HepG2 (cell line): ENCODE measurements at regions not wholly inside any gene's neighbourhood (a gene's known extent, or its start where the extent isn't known, plus 50 kb on each side); places are given as distances from the start of the nearest gene placed in this dataset.

Source experiments
- ATAC-seq: fragments of 200-7000 bp; cut with Tn5 transposase; 3 replicates; pipeline ENCODE4 v1.9.1; 2020; ENCODE audit warnings: mild to moderate bottlenecking, moderate library complexity
- BruUV-seq: library from RNA; stranded (reverse); fragments of 400-500 nt; replicated peaks from 2 replicates; lab custom pipeline; 2021; lab: Mats Ljungman, UMichigan
- CTCF ChIA-PET: fragments of 300-600 bp; formaldehyde crosslinking; extraction: SDS; loops from one replicate; lab custom pipeline; 2021; ENCODE audit warnings: low total read pairs, inconsistent platforms, low intra/inter-chr PET ratio; lab: Yijun Ruan, JAX
- POLR2A ChIA-PET: fragments of 350-600 bp; sonication (Branson Sonifier 250); formaldehyde crosslinking; loops from one replicate; lab custom pipeline; 2020; ENCODE audit warnings: antibody characterized with exemption, inconsistent platforms; lab: Yijun Ruan, JAX
- DNase-seq: peaks from one replicate; pipeline ENCODE4 v3.0.0-alpha.2; 2015; ENCODE audit warnings: low spot score
- FAIRE-seq: peaks from 3 replicates; lab custom pipeline; 2011; peaks lifted over from hg19 to GRCh38; lab: Jason Lieb, UNC
- H2AFZ ChIP-seq: one replicate; pipeline ENCODE4 v1.6.1; 2011; ENCODE audit warnings: low read length, inconsistent platforms
- H3K27ac ChIP-seq: fragments of 300-600 bp; 3 replicates; pipeline ENCODE4 v1.8.0; 2011; ENCODE audit warnings: mixed run types, mild to moderate bottlenecking, mixed read lengths, low read length, inconsistent platforms; ENCODE audit not compliant: insufficient read depth; ENCODE audit errors: extremely low read length
- H3K27me3 ChIP-seq, 2 experiments: fragments of 200-600 bp in 1 of 2; 2 replicates in 1 of 2; 3 replicates in 1 of 2; pipeline versions ENCODE4 v1.6.0 to v1.8.0; 2011; ENCODE audit warnings: low read length in 2 of 2, mild to moderate bottlenecking in 2 of 2, moderate library complexity in 2 of 2, inconsistent platforms in 1 of 2; ENCODE audit not compliant: insufficient read depth in 2 of 2, control insufficient read depth in 1 of 2
- H3K36me3 ChIP-seq, 2 experiments: fragments of 200-600 bp in 1 of 2; replicated peaks in 1 of 2; 2 replicates in 1 of 2; 3 replicates in 1 of 2; pipeline versions ENCODE4 v1.5.1 to v1.8.0; 2011; ENCODE audit warnings: low read length in 2 of 2, inconsistent platforms in 1 of 2; ENCODE audit not compliant: insufficient read depth in 2 of 2, control insufficient read depth in 1 of 2
- H3K4me1 ChIP-seq: 2 replicates; pipeline ENCODE4 v1.5.1; 2012; ENCODE audit warnings: low read length, inconsistent platforms; ENCODE audit not compliant: insufficient read depth
- H3K4me2 ChIP-seq: 2 replicates; pipeline ENCODE4 v1.6.0; 2011; ENCODE audit warnings: low read depth, low read length, inconsistent platforms
- H3K4me3 ChIP-seq, 3 experiments: fragments of 200-600 bp in 1 of 3; sonication (generic), shearing (Covaris generic) in 1 of 3; replicated peaks in 1 of 3; 2 replicates each; pipeline ENCODE4 v1.5.1; 2011 to 2016; ENCODE audit warnings: low read length in 3 of 3, inconsistent platforms in 2 of 3, low read depth in 2 of 3, mild to moderate bottlenecking in 2 of 3, control low read depth in 1 of 3, mixed read lengths in 1 of 3; ENCODE audit not compliant: insufficient read depth in 1 of 3
- H3K79me2 ChIP-seq: one replicate; pipeline ENCODE4 v1.6.1; 2011; ENCODE audit warnings: low read length, inconsistent platforms; ENCODE audit not compliant: insufficient read depth
- H3K9ac ChIP-seq: 2 replicates; pipeline ENCODE4 v1.6.0; 2011; ENCODE audit warnings: mild to moderate bottlenecking, low read depth, low read length, inconsistent platforms; ENCODE audit not compliant: insufficient read depth
- H3K9me3 ChIP-seq: 2 replicates; pipeline ENCODE4 v1.5.1; 2012; ENCODE audit warnings: mild to moderate bottlenecking, low read length
- H4K20me1 ChIP-seq: 2 replicates; pipeline ENCODE4 v1.6.0; 2011; ENCODE audit warnings: inconsistent platforms, mild to moderate bottlenecking, low read length, moderate library complexity; ENCODE audit not compliant: insufficient read depth
- HNF1B ChIP-seq: sonication (generic); formaldehyde crosslinking; IDR thresholded peaks from 2 replicates; pipeline ENCODE4 v1.5.1; 2020; ENCODE audit warnings: mild to moderate bottlenecking, moderate library complexity, missing genetic modification reagents
- POGK ChIP-seq: sonication (generic); formaldehyde crosslinking; conservative IDR thresholded peaks from 2 replicates; pipeline ENCODE4 v1.8.0; 2022; ENCODE audit warnings: mild to moderate bottlenecking, moderate library complexity, missing genetic modification reagents
- SP2 ChIP-seq: sonication (generic); formaldehyde crosslinking; IDR thresholded peaks from 2 replicates; pipeline ENCODE4 v1.5.1; 2020; ENCODE audit warnings: mild to moderate bottlenecking, missing genetic modification reagents
- ZNF646 ChIP-seq: sonication (generic); formaldehyde crosslinking; IDR thresholded peaks from 2 replicates; pipeline ENCODE4 v1.9.0; 2021; ENCODE audit warnings: mild to moderate bottlenecking, missing genetic modification reagents
- ZNF773 ChIP-seq: sonication (generic); formaldehyde crosslinking; IDR thresholded peaks from 2 replicates; pipeline ENCODE4 v1.4.0; 2020; ENCODE audit warnings: missing genetic modification reagents, borderline replicate concordance
- ZNF841 ChIP-seq: sonication (generic); formaldehyde crosslinking; IDR thresholded peaks from 2 replicates; pipeline ENCODE4 v1.8.1; 2023; ENCODE audit warnings: missing genetic modification reagents, borderline replicate concordance
- WGBS: methylation state at CpG from one replicate; pipeline ENCODE4 v1.1.6; 2017; ENCODE audit warnings: low lambda C conversion rate; 5-methylcytosine and 5-hydroxymethylcytosine counted together
- in situ Hi-C: cut with HindIII; loops from 2 replicates; pipeline ENCODE4 v1.10.0; 2017; ENCODE audit warnings: low pct_unique_long_range_greater_than_20kb; ENCODE audit not compliant: extremely low pct_ligation_motif_present
- intact Hi-C: fragments of 100-400 bp; cut with micrococcal nuclease; formaldehyde crosslinking; loops from one replicate; pipeline ENCODE4 v1.10.0; 2022; ENCODE audit not compliant: unreplicated experiment

GRCh38 chr13:26973946-26974345 lies 197.7 kb downstream of the USP12 start (continued):
- TF ChIP-seq ZNF841 (CRISPR knock-in tag) (no peak), POGK (CRISPR knock-in tag) (no peak), SP2 (CRISPR knock-in tag) (no peak), HNF1B (CRISPR knock-in tag) (no peak)

GRCh38 chr13:26973295-26973694 lies 198.3 kb downstream of the USP12 start:
- Histone ChIP-seq H3K79me2 (no peaks in the 10 kb centered on the region), H3K4me3 (no peak overlapping the region), H3K27ac (no peak overlapping the region), H3K4me2 (no peak overlapping the region), H2AFZ (no peak overlapping the region), H3K27me3 (no peaks in the 10 kb centered on the region), H4K20me1 (no peaks in the 10 kb centered on the region), H3K36me3 (no peaks in the 10 kb centered on the region), H3K9ac (no peak overlapping the region), H3K4me1 (peaks cover 97% of the 10 kb centered on the region), H3K9me3 (no peaks in the 10 kb centered on the region)
- no peak for TF ChIP-seq ZNF773
- TF ChIP-seq ZNF646 (CRISPR knock-in tag) = peak; percentile 89
- POLR2A ChIA-PET = no interaction called here
- ATAC-seq (no peak), DNase-seq (no peak), FAIRE-seq (peak; percentile 63)
- BruUV-seq = no TSS peak
- CTCF ChIA-PET = no interaction called here
- WGBS = 66% methylated on average over 6 of the region's 6 CpGs
- in situ Hi-C loops = loop anchor here (25.0 kb wide), 1 partner anchor 989 kb away; the partner anchor contains the start of gene CDX2
- intact Hi-C loops = no loop called here
